ENCODE measurements at regions not wholly inside any gene's neighbourhood (a gene's known extent, or its start where the extent isn't known, plus 50 kb on each side); places are given as distances from the start of the nearest gene placed in this dataset.

- no peak for TF ChIP-seq CTCF (conservative IDR thresholded peaks at IDR 0.05; ENCODE audit: low read length)
- TF ChIP-seq EZH2phosphoT487 (IDR thresholded peaks at IDR 0.05; ENCODE audit: borderline replicate concordance, low read depth, low read length) = no peak
Observed at GRCh38 chr16:73301984-73302383, 254.1 kb upstream of the ZFHX3 start.

Data from OCI-LY7 (cell line).